Fibroblast of villous mesenchyme (primary cell): ENCODE measurements at regions not wholly inside any gene's neighbourhood (a gene's known extent, or its start where the extent isn't known, plus 50 kb on each side); places are given as distances from the start of the nearest gene placed in this dataset.

Source experiments
- DNase-seq: peaks from one replicate; pipeline ENCODE4 v3.0.0-alpha.2; 2010; ENCODE audit warnings: low read depth
- H3K4me3 ChIP-seq: 2 replicates; pipeline ENCODE4 v1.5.1; 2011; ENCODE audit warnings: low read depth, mild to moderate bottlenecking, low read length
- CTCF ChIP-seq: IDR thresholded peaks from 2 replicates; pipeline ENCODE4 v1.5.1; 2012; ENCODE audit warnings: low read depth, mild to moderate bottlenecking, low read length; ENCODE audit not compliant: insufficient read depth

- DNase-seq, result no peak
- TF ChIP-seq CTCF, result no peak
- H3K4me3 ChIP-seq, result no peak overlapping the region
Measured at GRCh38 chr15:95498961-95499360, 831.5 kb upstream of the NR2F2 start.

GRCh38 chr15:95499397-95499796 lies 831.1 kb upstream of the NR2F2 start:
- DNase-seq, result peak; percentile 42
- no peak overlapping the region for H3K4me3 ChIP-seq
- no peak for TF ChIP-seq CTCF

- DNase-seq, result no peak
- TF ChIP-seq CTCF, result no peak
Measured at GRCh38 chr15:95501865-95502264, 828.6 kb upstream of the NR2F2 start.

GRCh38 chr15:95503107-95503506 lies 827.4 kb upstream of the NR2F2 start:
- no peak for DNase-seq

More at GRCh38 chr15:95501865-95502264, 828.6 kb upstream of the NR2F2 start:
- H3K4me3 ChIP-seq, result no peak overlapping the region

GRCh38 chr15:95503640-95504225 lies 826.8 kb upstream of the NR2F2 start:
- TF ChIP-seq CTCF, result no peak
- H3K4me3 ChIP-seq, result no peak overlapping the region
- no peak for DNase-seq

More at GRCh38 chr15:95503107-95503506, 827.4 kb upstream of the NR2F2 start:
- no peak for TF ChIP-seq CTCF
- no peak overlapping the region for H3K4me3 ChIP-seq

GRCh38 chr15:95511671-95512070 lies 818.8 kb upstream of the NR2F2 start:
- no peak overlapping the region for H3K4me3 ChIP-seq
- peak; percentile 19 for DNase-seq
- no peak for TF ChIP-seq CTCF

- no peak overlapping the region for H3K4me3 ChIP-seq
- no peak for DNase-seq
- TF ChIP-seq CTCF, result no peak
Measured at GRCh38 chr15:95512906-95513305, 817.6 kb upstream of the NR2F2 start.
